OCI-LY7 (cell line): ENCODE measurements at regions not wholly inside any gene's neighbourhood (a gene's known extent, or its start where the extent isn't known, plus 50 kb on each side); places are given as distances from the start of the nearest gene placed in this dataset.

Experiments used
- BruUV-seq: library from RNA; stranded (reverse); fragments of 400-500 nt; replicated peaks from 2 replicates; lab custom pipeline; 2021; lab: Mats Ljungman, UMichigan
- CTCF ChIA-PET: fragments of 300-600 bp; sonication (Branson Sonifier 250); formaldehyde crosslinking; loops from one replicate; lab custom pipeline; 2022; ENCODE audit warnings: antibody characterized with exemption; ENCODE audit not compliant: unreplicated experiment; lab: Charles Lee
- POLR2A ChIA-PET: fragments of 300-600 bp; sonication (Branson Sonifier 250); formaldehyde crosslinking; loops from one replicate; lab custom pipeline; 2022; ENCODE audit warnings: antibody characterized with exemption; lab: Charles Lee
- DNase-seq: peaks from one replicate; pipeline ENCODE4 v3.0.0-alpha.2; 2015; ENCODE audit warnings: low spot score
- H2AFZ ChIP-seq: fragments of 200-600 bp; sonication (generic), shearing (Covaris generic); 2 replicates; pipeline ENCODE4 v1.6.1; 2014; ENCODE audit warnings: mild to moderate bottlenecking, antibody characterized with exemption, low read length, moderate library complexity
- H3K27ac ChIP-seq: fragments of 200-600 bp; sonication (generic); 2 replicates; pipeline ENCODE4 v1.5.1; 2014; ENCODE audit warnings: mixed run types, low read depth, mild to moderate bottlenecking, moderate library complexity, low read length, inconsistent platforms; ENCODE audit not compliant: poor library complexity, severe bottlenecking
- H3K36me3 ChIP-seq: fragments of 200-600 bp; sonication (generic); 2 replicates; pipeline ENCODE4 v1.6.1; 2014; ENCODE audit warnings: mild to moderate bottlenecking, antibody characterized with exemption, low read length, moderate library complexity, mixed read lengths; ENCODE audit not compliant: insufficient read depth
- H3K4me1 ChIP-seq: fragments of 200-600 bp; sonication (generic); 2 replicates; pipeline ENCODE4 v1.5.1; 2014; ENCODE audit warnings: mild to moderate bottlenecking, low read length; ENCODE audit not compliant: insufficient read depth, poor library complexity, severe bottlenecking
- H3K4me2 ChIP-seq: fragments of 200-600 bp; sonication (generic); 2 replicates; pipeline ENCODE4 v1.6.1; 2014; ENCODE audit warnings: mild to moderate bottlenecking, low read length
- H3K4me3 ChIP-seq: fragments of 200-600 bp; sonication (generic); 2 replicates; pipeline ENCODE4 v1.5.1; 2014; ENCODE audit warnings: mild to moderate bottlenecking, low read depth, low read length; ENCODE audit not compliant: poor library complexity, severe bottlenecking
- H3K79me2 ChIP-seq: fragments of 200-600 bp; sonication (generic); 2 replicates; pipeline ENCODE4 v1.6.1; 2016; ENCODE audit warnings: low read depth, mild to moderate bottlenecking, low read length, moderate library complexity, mixed read lengths; ENCODE audit not compliant: insufficient read depth
- H3K9me2 ChIP-seq: fragments of 200-600 bp; sonication (generic); 2 replicates; pipeline ENCODE4 v1.6.1; 2016; ENCODE audit warnings: mild to moderate bottlenecking, low read length, mixed read lengths; ENCODE audit not compliant: insufficient read depth
- H3K9me3 ChIP-seq: fragments of 200-600 bp; sonication (generic); 2 replicates; pipeline ENCODE4 v1.6.1; 2014; ENCODE audit warnings: mild to moderate bottlenecking, mixed run types, low read length, mixed read lengths
- H4K20me1 ChIP-seq: fragments of 200-600 bp; sonication (generic); 2 replicates; pipeline ENCODE4 v1.6.1; 2014; ENCODE audit warnings: mild to moderate bottlenecking, antibody characterized with exemption, low read length, moderate library complexity, mixed read lengths; ENCODE audit not compliant: insufficient read depth
- CTCF ChIP-seq: fragments of 200-600 bp; sonication (generic); conservative IDR thresholded peaks from 2 replicates; pipeline ENCODE4 v1.5.1; 2014; ENCODE audit warnings: mild to moderate bottlenecking, antibody characterized with exemption, low read length, moderate library complexity, mixed read lengths
- EZH2phosphoT487 ChIP-seq: fragments of 200-600 bp; sonication (generic); IDR thresholded peaks from 2 replicates; pipeline ENCODE4 v1.6.1; 2018; ENCODE audit warnings: low read depth, borderline replicate concordance, mild to moderate bottlenecking, mixed run types, antibody characterized with exemption, low read length, moderate library complexity, mixed read lengths
- intact Hi-C: fragments of 100-400 bp; cut with micrococcal nuclease; formaldehyde crosslinking; loops from one replicate; pipeline ENCODE4 v1.10.0; 2022; ENCODE audit not compliant: unreplicated experiment

- TF ChIP-seq CTCF, result no peak
- TF ChIP-seq EZH2phosphoT487, result no peak
- Histone ChIP-seq H3K4me1 (peaks cover 27% of the 10 kb centered on the region), H4K20me1 (no peaks in the 10 kb centered on the region), H3K9me3 (peaks cover 9% of the 10 kb centered on the region), H3K4me2 (no peak overlapping the region), H3K9me2 (no peaks in the 10 kb centered on the region), H2AFZ (no peak overlapping the region), H3K4me3 (no peak overlapping the region), H3K27ac (no peak overlapping the region), H3K79me2 (no peaks in the 10 kb centered on the region), H3K36me3 (no peaks in the 10 kb centered on the region; the same call in 1 of the 2 replicates)
- no peak for DNase-seq
- ChIA-PET POLR2A (interaction anchor here (1.1 kb wide), 1 partner anchor 9 kb away, joined by 3 read pairs; no protein-coding TSS in a partner anchor), CTCF (no interaction called here)
- intact Hi-C loops, result no loop called here
- BruUV-seq, result no TSS peak
These were observed 51.3 kb upstream of the BOD1 start for GRCh38 chr5:173667702-173668101.

- Histone ChIP-seq H3K27ac (no peak overlapping the region), H3K36me3 (no peaks in the 10 kb centered on the region; the same call in 1 of the 2 replicates), H3K9me2 (no peaks in the 10 kb centered on the region), H4K20me1 (no peaks in the 10 kb centered on the region), H3K4me1 (peaks cover 33% of the 10 kb centered on the region), H3K9me3 (peaks cover 9% of the 10 kb centered on the region), H3K4me2 (no peak overlapping the region), H3K79me2 (no peaks in the 10 kb centered on the region), H2AFZ (no peak overlapping the region), H3K4me3 (no peak overlapping the region)
- ChIA-PET CTCF (no interaction called here), POLR2A (no interaction called here)
- intact Hi-C loops, result no loop called here
- no peak for DNase-seq
- BruUV-seq, result no TSS peak
- TF ChIP-seq CTCF (no peak), EZH2phosphoT487 (no peak)
These were observed 51.9 kb upstream of the BOD1 start for GRCh38 chr5:173668245-173668800.

GRCh38 chr5:173668910-173669309 lies 52.5 kb upstream of the BOD1 start:
- Histone ChIP-seq H3K9me2 (no peaks in the 10 kb centered on the region), H3K4me2 (no peak overlapping the region), H2AFZ (no peak overlapping the region), H3K4me3 (no peak overlapping the region), H3K36me3 (no peaks in the 10 kb centered on the region; the same call in 1 of the 2 replicates), H3K4me1 (peaks cover 35% of the 10 kb centered on the region), H3K79me2 (no peaks in the 10 kb centered on the region), H4K20me1 (no peaks in the 10 kb centered on the region), H3K9me3 (peaks cover 9% of the 10 kb centered on the region), H3K27ac (no peak overlapping the region)
- no TSS peak for BruUV-seq
- intact Hi-C loops, result no loop called here
- DNase-seq, result no peak
- POLR2A ChIA-PET, result interaction anchor here (1.0 kb wide), 1 partner anchor 27 kb away, joined by 3 read pairs; no protein-coding TSS in a partner anchor
- CTCF ChIA-PET, result no interaction called here
- TF ChIP-seq EZH2phosphoT487 (no peak), CTCF (no peak)
